Loucy (cell line): ENCODE measurements at regions not wholly inside any gene's neighbourhood (a gene's known extent, or its start where the extent isn't known, plus 50 kb on each side); places are given as distances from the start of the nearest gene placed in this dataset.
"Not testable (repeated sequence)": the region's sequence is repeated elsewhere in the genome, so short reads cannot be mapped to it uniquely, and the experiment has no call there.

Source experiments
- H2AFZ ChIP-seq: fragments of 200-600 bp; sonication (generic); 2 replicates; pipeline ENCODE4 v1.6.0; 2016; ENCODE audit warnings: antibody characterized with exemption, mild to moderate bottlenecking, low read length, moderate library complexity
- H3F3A ChIP-seq: fragments of 200-600 bp; 2 replicates; pipeline ENCODE4 v1.6.0; 2016; ENCODE audit warnings: antibody characterized with exemption, low read depth, mild to moderate bottlenecking
- H3K27me3 ChIP-seq: fragments of 200-600 bp; sonication (generic); 2 replicates; pipeline ENCODE4 v1.6.1; 2014; ENCODE audit warnings: low read length, mild to moderate bottlenecking; ENCODE audit not compliant: insufficient read depth, poor library complexity, severe bottlenecking
- H3K36me3 ChIP-seq: fragments of 200-600 bp; sonication (generic); 2 replicates; pipeline ENCODE4 v1.6.1; 2016; ENCODE audit warnings: low read length; ENCODE audit not compliant: insufficient read depth
- H3K4me1 ChIP-seq: fragments of 200-600 bp; sonication (generic); 2 replicates; pipeline ENCODE4 v1.5.1; 2014; ENCODE audit warnings: low read length, mild to moderate bottlenecking; ENCODE audit not compliant: insufficient read depth, poor library complexity, severe bottlenecking
- H3K4me2 ChIP-seq: fragments of 200-600 bp; sonication (generic); 2 replicates; pipeline ENCODE4 v1.6.0; 2014; ENCODE audit warnings: antibody characterized with exemption, low read length, low read depth, mild to moderate bottlenecking; ENCODE audit not compliant: poor library complexity, severe bottlenecking
- H3K4me3 ChIP-seq: fragments of 200-600 bp; sonication (generic); 2 replicates; pipeline ENCODE4 v1.5.1; 2014; ENCODE audit warnings: low read length, mild to moderate bottlenecking, mixed read lengths; ENCODE audit not compliant: poor library complexity, severe bottlenecking
- H3K79me2 ChIP-seq: fragments of 200-600 bp; sonication (generic); 2 replicates; pipeline ENCODE4 v1.6.1; 2014; ENCODE audit warnings: low read length; ENCODE audit not compliant: insufficient read depth
- H3K9ac ChIP-seq: fragments of 200-600 bp; sonication (generic); 2 replicates; pipeline ENCODE4 v1.6.0; 2014; ENCODE audit warnings: mild to moderate bottlenecking, low read depth, low read length, moderate library complexity; ENCODE audit not compliant: poor library complexity, severe bottlenecking
- H3K9me2 ChIP-seq: fragments of 200-600 bp; sonication (generic); replicated peaks from 2 replicates; pipeline ENCODE4 v1.6.1; 2016; ENCODE audit warnings: low read depth, low read length, mixed read lengths
- H3K9me3 ChIP-seq: fragments of 200-600 bp; sonication (generic); 2 replicates; pipeline ENCODE4 v1.6.1; 2014; ENCODE audit warnings: mild to moderate bottlenecking, antibody characterized with exemption, low read length, low read depth; ENCODE audit not compliant: insufficient read depth
- H4K20me1 ChIP-seq: fragments of 200-600 bp; sonication (generic); 2 replicates; pipeline ENCODE4 v1.6.0; 2014; ENCODE audit warnings: antibody characterized with exemption, low read length, mild to moderate bottlenecking; ENCODE audit not compliant: insufficient read depth, poor library complexity, severe bottlenecking
- CTCF ChIP-seq: fragments of 200-600 bp; sonication (generic); conservative IDR thresholded peaks from 2 replicates; pipeline ENCODE4 v1.5.1; 2014; ENCODE audit warnings: mild to moderate bottlenecking, antibody characterized with exemption, low read length
- EZH2phosphoT487 ChIP-seq: fragments of 200-600 bp; IDR thresholded peaks from 2 replicates; pipeline ENCODE4 v1.6.1; 2018; ENCODE audit warnings: antibody characterized with exemption, mild to moderate bottlenecking, moderate library complexity, borderline replicate concordance

- Histone ChIP-seq H4K20me1 (no peaks in the 10 kb centered on the region), H3K4me2 (no peak overlapping the region), H3K9me2 (no peaks in the 10 kb centered on the region), H3K4me1 (no peaks in the 10 kb centered on the region), H3K27me3 (no peaks in the 10 kb centered on the region), H3K9ac (no peak overlapping the region), H3K36me3 (no peaks in the 10 kb centered on the region), H3K4me3 (no peak overlapping the region), H3K79me2 (no peaks in the 10 kb centered on the region), H3K9me3 (0 out of 2 replicates have a peak, but pooled peaks cover 3% of the 10 kb centered on the region), H2AFZ (no peak overlapping the region), H3F3A (no peaks in the 10 kb centered on the region)
- TF ChIP-seq EZH2phosphoT487: no peak
- TF ChIP-seq CTCF: no peak
Observed at GRCh38 chr7:52592698-52593097, 442.7 kb upstream of the POM121L12 start.

DNA sequence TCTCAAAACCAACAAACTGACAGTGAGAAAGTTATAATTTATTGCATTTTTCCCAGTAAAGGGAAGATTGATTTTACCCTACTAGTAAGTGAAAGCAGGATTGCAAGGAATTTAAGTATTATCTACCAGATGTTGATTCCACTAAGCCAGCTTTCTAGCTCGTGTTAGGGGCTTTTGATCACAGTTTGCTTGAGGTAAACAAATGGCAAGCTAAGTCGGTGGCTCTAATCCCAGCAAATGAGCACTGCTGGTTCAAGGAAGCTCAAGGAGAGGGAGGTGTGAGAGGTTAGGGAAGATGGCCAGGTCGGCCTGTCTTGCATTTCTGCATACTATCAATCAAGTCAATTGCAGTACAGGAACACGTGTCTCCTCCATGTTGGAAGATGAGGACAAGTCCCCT lies 448.7 kb upstream of the POM121L12 start:
- Histone ChIP-seq H2AFZ (no peak overlapping the region), H3K9ac (no peak overlapping the region), H3K4me1 (no peaks in the 10 kb centered on the region), H3K36me3 (no peaks in the 10 kb centered on the region), H3F3A (no peaks in the 10 kb centered on the region), H3K79me2 (no peaks in the 10 kb centered on the region), H3K4me3 (no peak overlapping the region), H3K4me2 (no peak overlapping the region), H3K9me3 (no peaks in the 10 kb centered on the region), H3K9me2 (no peaks in the 10 kb centered on the region), H3K27me3 (no peaks in the 10 kb centered on the region), H4K20me1 (no peaks in the 10 kb centered on the region)
- TF ChIP-seq EZH2phosphoT487 (no peak), CTCF (no peak)

GRCh38 chr7:52584041-52584440 lies 451.4 kb upstream of the POM121L12 start:
- H3F3A ChIP-seq: no peaks in the 10 kb centered on the region
- H3K9ac ChIP-seq: no peak overlapping the region
- no peaks in the 10 kb centered on the region for H3K27me3 ChIP-seq
- TF ChIP-seq EZH2phosphoT487: no peak
- TF ChIP-seq CTCF: no peak
- H3K4me3 ChIP-seq: no peak overlapping the region
- H3K79me2 ChIP-seq: no peaks in the 10 kb centered on the region
- no peaks in the 10 kb centered on the region for H4K20me1 ChIP-seq
- H3K9me2 ChIP-seq: no peaks in the 10 kb centered on the region
- no peak overlapping the region for H3K4me2 ChIP-seq
- H3K36me3 ChIP-seq: no peaks in the 10 kb centered on the region
- H3K9me3 ChIP-seq: no peaks in the 10 kb centered on the region
- no peaks in the 10 kb centered on the region for H3K4me1 ChIP-seq
- no peak overlapping the region for H2AFZ ChIP-seq

GRCh38 chr7:52573141-52573540 lies 462.3 kb upstream of the POM121L12 start:
- H3K4me1 ChIP-seq, H3K79me2 ChIP-seq, H3K9me2 ChIP-seq, H3K9ac ChIP-seq, H3K36me3 ChIP-seq, H4K20me1 ChIP-seq, H3F3A ChIP-seq, H2AFZ ChIP-seq, H3K4me2 ChIP-seq, H3K27me3 ChIP-seq, H3K9me3 ChIP-seq, H3K4me3 ChIP-seq: not testable (repeated sequence)
